HUES6 (cell line): ENCODE measurements at regions not wholly inside any gene's neighbourhood (a gene's known extent, or its start where the extent isn't known, plus 50 kb on each side); places are given as distances from the start of the nearest gene placed in this dataset.

Source experiments
- H3K27ac ChIP-seq: 2 replicates; pipeline ENCODE4 v1.7.0; 2013; ENCODE audit warnings: low read depth, mild to moderate bottlenecking, low read length, inconsistent platforms
- H3K27me3 ChIP-seq: 2 replicates; pipeline ENCODE4 v1.6.1; 2013; ENCODE audit warnings: low read length; ENCODE audit not compliant: control insufficient read depth, insufficient read depth
- H3K36me3 ChIP-seq: 2 replicates; pipeline ENCODE4 v1.6.1; 2013; ENCODE audit warnings: low read length; ENCODE audit not compliant: control insufficient read depth, insufficient read depth
- H3K4me1 ChIP-seq: 2 replicates; pipeline ENCODE4 v1.6.1; 2013; ENCODE audit warnings: low read length; ENCODE audit not compliant: control insufficient read depth, insufficient read depth
- H3K4me3 ChIP-seq: 2 replicates; pipeline ENCODE4 v1.5.1; 2013; ENCODE audit warnings: low read depth, low read length
- H3K9ac ChIP-seq: one replicate; pipeline ENCODE4 v1.6.1; 2013; ENCODE audit warnings: mild to moderate bottlenecking, low read length
- H3K9me3 ChIP-seq: 2 replicates; pipeline ENCODE4 v1.6.1; 2013; ENCODE audit warnings: low read depth, low read length; ENCODE audit not compliant: control insufficient read depth, insufficient read depth

DNA sequence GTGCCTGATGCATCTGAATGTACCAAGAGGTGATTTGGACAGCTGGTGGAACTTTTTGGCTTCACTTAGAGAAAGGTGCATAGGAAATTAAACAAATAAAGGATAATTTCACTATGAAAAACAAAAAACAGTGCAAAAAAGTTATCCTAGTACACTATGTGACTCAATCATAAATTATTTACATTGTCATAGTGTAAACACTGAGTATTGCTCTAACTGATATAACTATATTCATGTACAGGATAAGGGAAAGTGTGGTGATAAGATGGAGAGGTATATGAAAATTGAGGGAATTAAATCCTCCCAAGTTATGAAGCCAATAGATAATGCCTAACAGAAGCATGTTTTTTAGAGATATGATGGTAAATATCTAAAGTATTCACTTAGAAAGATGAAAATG lies 50.2 kb upstream of the CPNE4 start:
- Histone ChIP-seq H3K27me3 (no peaks in the 10 kb centered on the region), H3K9ac (no peak overlapping the region), H3K4me3 (no peak overlapping the region), H3K27ac (no peak overlapping the region), H3K36me3 (no peaks in the 10 kb centered on the region), H3K4me1 (peaks cover 18% of the 10 kb centered on the region), H3K9me3 (no peaks in the 10 kb centered on the region)

DNA sequence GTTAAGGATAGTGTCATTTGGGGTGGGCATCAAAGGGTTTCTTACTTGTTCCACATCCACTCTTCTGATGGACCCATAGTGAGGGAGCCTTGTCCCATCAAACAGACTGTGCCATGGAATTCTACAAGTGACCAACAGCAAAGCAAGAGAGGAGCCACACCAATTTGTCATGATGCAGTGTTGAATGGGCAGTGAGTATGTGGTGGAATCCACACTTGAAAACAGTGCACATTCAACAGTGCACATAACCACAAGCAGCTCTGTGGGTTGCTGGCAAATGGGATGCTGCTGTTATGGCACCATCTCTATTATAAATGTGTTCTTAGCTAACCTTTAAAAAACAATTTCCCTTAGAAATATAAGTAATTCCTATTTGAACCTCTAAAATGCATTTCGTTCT lies 52.5 kb upstream of the CPNE4 start:
- Histone ChIP-seq H3K9me3 (no peaks in the 10 kb centered on the region), H3K4me3 (no peak overlapping the region), H3K36me3 (no peaks in the 10 kb centered on the region), H3K4me1 (peaks cover 25% of the 10 kb centered on the region), H3K27me3 (no peaks in the 10 kb centered on the region), H3K9ac (no peak overlapping the region), H3K27ac (no peak overlapping the region)

DNA sequence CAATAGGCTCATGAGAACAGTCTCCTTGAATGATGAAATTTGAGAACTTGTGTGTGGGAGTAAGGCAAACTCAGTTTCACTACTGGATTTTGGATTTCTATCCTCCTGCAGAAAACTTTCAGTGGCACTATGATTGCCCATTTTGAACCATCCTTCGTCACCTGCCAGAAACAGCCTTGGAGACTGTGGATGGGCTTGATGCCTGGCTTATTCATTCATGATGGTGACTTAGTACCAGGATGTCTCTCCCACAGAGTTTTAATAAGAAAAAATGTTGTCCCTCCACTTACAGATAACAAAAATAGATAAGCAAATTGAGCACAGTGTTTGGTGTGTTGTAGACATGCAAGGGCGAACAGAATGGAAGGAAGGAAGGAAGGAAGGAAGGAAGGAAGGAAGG lies 53.5 kb upstream of the CPNE4 start:
- Histone ChIP-seq H3K27ac (no peak overlapping the region), H3K4me3 (no peak overlapping the region), H3K9me3 (no peaks in the 10 kb centered on the region), H3K27me3 (no peaks in the 10 kb centered on the region), H3K9ac (no peak overlapping the region), H3K36me3 (no peaks in the 10 kb centered on the region), H3K4me1 (peaks cover 19% of the 10 kb centered on the region)

DNA sequence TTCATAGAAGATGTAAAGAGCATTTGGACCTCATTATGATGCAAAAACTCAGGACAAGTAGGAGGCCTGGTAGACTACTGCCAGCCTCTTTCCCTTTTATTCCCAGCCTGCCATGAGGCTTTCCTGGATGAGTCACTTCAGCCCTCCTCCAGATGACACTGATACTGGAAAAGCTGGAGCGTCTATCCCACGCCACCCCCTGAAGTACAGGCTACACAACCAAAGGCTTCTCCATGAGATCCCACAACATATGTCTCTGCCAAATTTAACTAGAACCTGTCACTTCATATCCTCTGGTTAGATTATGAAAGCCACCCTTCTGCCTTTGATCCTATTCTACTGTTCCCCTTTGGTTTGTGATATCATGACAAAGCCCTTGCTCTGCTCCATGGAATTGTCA lies 56.1 kb upstream of the CPNE4 start:
- Histone ChIP-seq H3K4me3 (no peak overlapping the region), H3K9me3 (no peaks in the 10 kb centered on the region), H3K36me3 (no peaks in the 10 kb centered on the region), H3K9ac (no peak overlapping the region), H3K4me1 (peaks cover 7% of the 10 kb centered on the region; the same call in 1 of the 2 replicates), H3K27me3 (no peaks in the 10 kb centered on the region), H3K27ac (no peak overlapping the region)

DNA sequence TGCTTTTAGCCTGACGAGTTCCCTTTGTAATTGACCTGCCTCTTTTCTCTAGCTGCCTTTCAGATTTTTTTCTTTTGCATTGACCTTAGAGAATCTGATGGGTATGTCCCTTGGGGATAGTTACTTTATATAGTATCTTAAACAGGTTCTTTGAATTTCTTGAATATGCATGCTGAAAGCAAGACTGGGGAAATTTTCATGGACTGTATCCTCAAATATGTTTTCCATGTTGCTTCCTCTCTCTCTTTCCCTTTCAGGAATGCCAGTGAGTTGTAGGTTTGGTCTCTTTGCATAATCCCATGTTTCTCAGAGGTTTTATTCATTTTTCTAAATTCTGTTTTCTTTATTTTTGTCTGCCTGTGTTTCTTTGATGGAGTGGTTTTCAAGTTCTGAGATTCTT lies 81.8 kb upstream of the CPNE4 start:
- Histone ChIP-seq H3K27ac (no peak overlapping the region), H3K4me3 (no peak overlapping the region), H3K36me3 (no peaks in the 10 kb centered on the region), H3K4me1 (no peaks in the 10 kb centered on the region), H3K9ac (no peak overlapping the region), H3K27me3 (no peaks in the 10 kb centered on the region), H3K9me3 (no peaks in the 10 kb centered on the region)

DNA sequence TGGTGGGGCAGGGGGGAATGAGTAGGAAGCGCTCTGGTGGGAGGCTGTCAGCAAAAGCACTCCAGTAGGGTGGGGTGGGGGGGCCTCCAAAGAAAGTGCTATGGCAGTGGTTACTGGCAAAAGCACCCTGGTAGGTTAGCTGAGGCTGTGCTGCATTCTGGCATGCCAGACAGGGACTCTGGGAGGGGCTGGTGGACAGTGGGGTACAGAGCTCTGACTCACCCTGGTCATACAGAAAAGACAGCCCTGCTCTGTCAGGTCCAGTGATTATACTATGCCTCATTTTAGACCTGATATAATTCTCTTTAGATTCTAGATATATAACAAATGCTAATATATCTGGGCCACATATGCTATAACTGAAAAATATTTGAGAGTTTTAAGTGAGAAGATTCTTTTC lies 82.8 kb upstream of the CPNE4 start:
- Histone ChIP-seq H3K9me3 (no peaks in the 10 kb centered on the region), H3K27me3 (no peaks in the 10 kb centered on the region), H3K9ac (no peak overlapping the region), H3K4me1 (no peaks in the 10 kb centered on the region), H3K36me3 (no peaks in the 10 kb centered on the region), H3K4me3 (no peak overlapping the region), H3K27ac (no peak overlapping the region)

DNA sequence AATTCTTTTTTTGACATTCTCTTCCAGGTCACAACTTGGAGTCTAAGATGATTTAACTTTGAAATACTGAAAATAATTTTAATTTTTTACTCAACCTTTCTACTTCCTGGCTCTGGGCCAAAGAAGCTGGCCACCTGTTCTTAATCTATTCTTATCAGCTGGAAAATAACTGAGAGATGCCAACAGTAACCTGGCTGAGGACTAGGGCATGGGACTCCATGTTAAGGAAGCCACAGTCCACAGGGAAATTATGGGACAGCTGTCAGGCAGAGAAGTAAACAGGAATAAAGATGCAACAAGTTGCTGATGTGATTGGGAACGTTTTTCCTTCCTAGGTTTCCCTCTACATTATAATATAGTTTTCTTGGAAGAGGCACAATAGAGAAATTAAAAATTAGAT lies 84.7 kb upstream of the CPNE4 start:
- H3K9ac ChIP-seq: no peak overlapping the region
- H3K27me3 ChIP-seq: no peaks in the 10 kb centered on the region
- no peaks in the 10 kb centered on the region for H3K36me3 ChIP-seq
- H3K9me3 ChIP-seq: no peaks in the 10 kb centered on the region
- no peaks in the 10 kb centered on the region for H3K4me1 ChIP-seq
- no peak overlapping the region for H3K4me3 ChIP-seq
- no peak overlapping the region for H3K27ac ChIP-seq

DNA sequence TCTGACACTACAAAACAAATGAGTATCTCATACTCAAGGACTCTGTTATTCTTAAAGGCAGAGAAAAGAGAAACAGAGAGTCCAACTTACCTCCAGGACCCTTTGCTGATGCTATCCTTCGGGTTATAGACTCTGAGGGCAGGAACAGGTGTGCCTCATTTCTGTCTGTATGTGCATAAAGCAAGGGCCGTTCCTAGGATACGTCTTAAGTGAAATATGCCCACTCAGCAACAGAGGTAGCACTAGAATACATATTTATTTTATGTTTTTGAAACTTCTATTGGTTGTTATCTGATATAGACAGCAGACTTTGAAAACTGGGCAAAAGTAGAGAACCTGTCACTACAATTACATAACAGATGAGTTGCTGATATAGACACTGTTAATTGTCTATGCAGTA lies 89.3 kb upstream of the CPNE4 start:
- Histone ChIP-seq H3K9ac (no peak overlapping the region), H3K27me3 (no peaks in the 10 kb centered on the region), H3K4me3 (no peak overlapping the region), H3K36me3 (no peaks in the 10 kb centered on the region), H3K9me3 (no peaks in the 10 kb centered on the region), H3K27ac (no peak overlapping the region), H3K4me1 (no peaks in the 10 kb centered on the region)

DNA sequence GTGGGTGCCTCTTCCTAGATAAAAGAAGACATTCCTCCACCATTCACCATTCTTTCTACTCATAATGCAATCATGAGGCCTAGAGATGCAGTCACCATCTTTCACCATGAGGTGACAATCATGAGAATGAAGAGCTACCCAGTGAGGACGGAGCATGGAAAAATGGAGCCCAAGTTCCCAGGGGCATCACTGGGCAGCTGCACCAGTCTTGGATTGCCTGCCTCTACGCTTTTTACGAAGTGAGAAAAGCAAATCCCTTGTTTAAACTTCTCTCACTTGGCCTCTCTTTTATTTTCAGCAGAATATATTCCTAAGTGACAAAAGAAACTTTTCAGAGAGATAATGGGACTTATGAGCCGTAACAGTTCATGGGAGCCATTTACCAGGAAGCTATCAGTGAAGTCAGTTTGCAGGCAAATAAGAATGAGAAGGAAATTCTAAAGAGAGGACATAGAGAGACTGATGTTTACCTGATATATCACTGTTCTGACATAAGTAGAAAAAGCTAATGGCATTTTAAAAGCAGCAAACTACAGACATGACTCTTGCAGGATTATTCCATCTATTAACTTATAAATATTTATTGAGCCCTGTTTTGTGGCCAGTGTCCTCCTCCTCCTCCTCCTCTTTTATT lies 90.0 kb upstream of the CPNE4 start:
- H3K9me3 ChIP-seq: no peaks in the 10 kb centered on the region
- no peaks in the 10 kb centered on the region for H3K4me1 ChIP-seq

DNA sequence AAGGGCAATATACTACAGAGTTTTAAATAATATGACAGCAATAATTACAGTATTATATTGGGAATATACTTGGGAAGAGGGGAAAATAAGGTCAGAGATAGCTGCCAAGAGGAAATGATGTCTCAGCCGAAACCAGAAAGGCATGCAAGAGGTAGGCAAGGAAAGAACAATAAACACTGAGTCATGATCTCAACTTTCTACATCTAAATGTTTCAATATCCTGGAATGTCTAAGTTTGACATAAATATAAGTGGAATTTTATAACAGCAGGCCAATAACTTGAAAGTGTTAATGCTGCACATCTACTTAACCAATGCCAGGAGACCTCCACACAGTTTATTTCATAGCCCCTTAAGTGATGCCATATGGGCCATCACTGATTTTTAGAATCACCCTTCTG lies 99.8 kb upstream of the CPNE4 start:
- Histone ChIP-seq H3K9me3 (no peaks in the 10 kb centered on the region), H3K9ac (no peak overlapping the region), H3K36me3 (no peaks in the 10 kb centered on the region), H3K27ac (no peak overlapping the region), H3K4me3 (no peak overlapping the region), H3K27me3 (no peaks in the 10 kb centered on the region), H3K4me1 (peaks cover 29% of the 10 kb centered on the region)

More for the DNA sequence above, 90.0 kb upstream of the CPNE4 start:
- Histone ChIP-seq H3K4me3 (no peak overlapping the region), H3K27me3 (no peaks in the 10 kb centered on the region), H3K36me3 (no peaks in the 10 kb centered on the region), H3K9ac (no peak overlapping the region), H3K27ac (no peak overlapping the region)

DNA sequence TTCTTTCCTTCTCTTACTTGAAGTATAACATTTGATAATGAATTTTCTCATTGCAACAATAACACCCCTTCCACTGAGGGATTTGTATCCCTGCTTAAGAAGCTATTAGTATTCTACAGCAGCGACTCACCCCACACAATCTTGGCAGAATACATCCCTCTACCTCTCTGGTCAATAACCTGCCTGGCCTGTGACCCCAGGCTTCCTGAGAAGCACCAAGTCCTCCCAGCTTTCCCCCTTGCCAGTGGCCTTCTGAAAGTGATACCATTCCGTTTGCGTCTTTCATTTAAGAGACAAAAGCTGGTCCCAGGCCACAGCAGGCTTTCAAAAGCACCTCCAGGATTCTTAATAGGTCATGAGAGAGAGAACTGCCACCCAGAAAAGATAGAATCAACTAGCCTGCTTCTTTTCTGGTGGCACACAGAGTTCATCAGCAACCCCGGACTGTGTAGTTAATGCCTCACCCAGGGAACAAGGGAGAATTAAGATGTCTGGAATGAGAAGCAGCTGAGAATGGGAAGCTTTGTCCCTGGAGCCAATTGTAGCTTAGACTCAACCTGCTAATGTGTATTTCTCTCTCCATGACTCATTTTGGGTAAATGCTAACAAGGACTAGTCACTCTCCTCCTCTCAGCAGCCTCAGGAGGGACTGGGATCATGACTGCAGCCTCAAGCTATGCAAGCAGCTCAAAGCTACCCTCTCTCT lies 101.0 kb upstream of the CPNE4 start:
- peaks cover 21% of the 10 kb centered on the region for H3K4me1 ChIP-seq
- H3K9ac ChIP-seq: peak overlapping the region; percentile 51
- no peaks in the 10 kb centered on the region for H3K9me3 ChIP-seq
- peak overlapping the region; percentile 41; the same call in 1 of the 2 replicates for H3K27ac ChIP-seq
- H3K4me3 ChIP-seq: peak overlapping the region; percentile 61; the same call in 1 of the 2 replicates
- no peaks in the 10 kb centered on the region for H3K36me3 ChIP-seq
- H3K27me3 ChIP-seq: no peaks in the 10 kb centered on the region
